Stimulated activated CD4-positive, alpha-beta T cell treated with anti-CD3 and anti-CD28 coated beads, Interleukin-15, amount 100 ng/mL, for 48 hours (primary cell): ENCODE measurements at regions not wholly inside any gene's neighbourhood (a gene's known extent, or its start where the extent isn't known, plus 50 kb on each side); places are given as distances from the start of the nearest gene placed in this dataset.

Experiments used
- DNase-seq, 2 donors: peaks; one replicate each; pipeline ENCODE4 v3.0.0-alpha.2; 2020; ENCODE audit warnings: low read depth in 2 of 2

- no peak for DNase-seq
Observed at GRCh38 chr9:134585746-134586706, 55.6 kb upstream of the COL5A1 start.

GRCh38 chr9:134589748-134590147 is 51.9 kb upstream of the COL5A1 start:
- DNase-seq = no peak

- no peak for DNase-seq
Observed at GRCh38 chr9:134590240-134591081, 51.1 kb upstream of the COL5A1 start.

GRCh38 chr9:134591082-134591571 is 50.5 kb upstream of the COL5A1 start:
- DNase-seq = no peak

- no peak for DNase-seq
Observed at GRCh38 chr9:134591573-134591981, 50.0 kb upstream of the COL5A1 start.
